HepG2 (cell line): ENCODE measurements at regions not wholly inside any gene's neighbourhood (a gene's known extent, or its start where the extent isn't known, plus 50 kb on each side); places are given as distances from the start of the nearest gene placed in this dataset.

Experiments used
- ATAC-seq: fragments of 200-7000 bp; cut with Tn5 transposase; 3 replicates; pipeline ENCODE4 v1.9.1; 2020; ENCODE audit warnings: mild to moderate bottlenecking, moderate library complexity
- BruUV-seq: library from RNA; stranded (reverse); fragments of 400-500 nt; replicated peaks from 2 replicates; lab custom pipeline; 2021; lab: Mats Ljungman, UMichigan
- CTCF ChIA-PET: fragments of 300-600 bp; formaldehyde crosslinking; extraction: SDS; loops from one replicate; lab custom pipeline; 2021; ENCODE audit warnings: low total read pairs, inconsistent platforms, low intra/inter-chr PET ratio; lab: Yijun Ruan, JAX
- POLR2A ChIA-PET: fragments of 350-600 bp; sonication (Branson Sonifier 250); formaldehyde crosslinking; loops from one replicate; lab custom pipeline; 2020; ENCODE audit warnings: antibody characterized with exemption, inconsistent platforms; lab: Yijun Ruan, JAX
- DNase-seq: peaks from one replicate; pipeline ENCODE4 v3.0.0-alpha.2; 2015; ENCODE audit warnings: low spot score
- FAIRE-seq: peaks from 3 replicates; lab custom pipeline; 2011; peaks lifted over from hg19 to GRCh38; lab: Jason Lieb, UNC
- H2AFZ ChIP-seq: one replicate; pipeline ENCODE4 v1.6.1; 2011; ENCODE audit warnings: low read length, inconsistent platforms
- H3K27ac ChIP-seq: fragments of 300-600 bp; 3 replicates; pipeline ENCODE4 v1.8.0; 2011; ENCODE audit warnings: mixed run types, mild to moderate bottlenecking, mixed read lengths, low read length, inconsistent platforms; ENCODE audit not compliant: insufficient read depth; ENCODE audit errors: extremely low read length
- H3K27me3 ChIP-seq, 2 experiments: fragments of 200-600 bp in 1 of 2; 2 replicates in 1 of 2; 3 replicates in 1 of 2; pipeline versions ENCODE4 v1.6.0 to v1.8.0; 2011; ENCODE audit warnings: low read length in 2 of 2, mild to moderate bottlenecking in 2 of 2, moderate library complexity in 2 of 2, inconsistent platforms in 1 of 2; ENCODE audit not compliant: insufficient read depth in 2 of 2, control insufficient read depth in 1 of 2
- H3K36me3 ChIP-seq, 2 experiments: fragments of 200-600 bp in 1 of 2; replicated peaks in 1 of 2; 2 replicates in 1 of 2; 3 replicates in 1 of 2; pipeline versions ENCODE4 v1.5.1 to v1.8.0; 2011; ENCODE audit warnings: low read length in 2 of 2, inconsistent platforms in 1 of 2; ENCODE audit not compliant: insufficient read depth in 2 of 2, control insufficient read depth in 1 of 2
- H3K4me1 ChIP-seq: 2 replicates; pipeline ENCODE4 v1.5.1; 2012; ENCODE audit warnings: low read length, inconsistent platforms; ENCODE audit not compliant: insufficient read depth
- H3K4me2 ChIP-seq: 2 replicates; pipeline ENCODE4 v1.6.0; 2011; ENCODE audit warnings: low read depth, low read length, inconsistent platforms
- H3K4me3 ChIP-seq, 3 experiments: fragments of 200-600 bp in 1 of 3; sonication (generic), shearing (Covaris generic) in 1 of 3; replicated peaks in 1 of 3; 2 replicates each; pipeline ENCODE4 v1.5.1; 2011 to 2016; ENCODE audit warnings: low read length in 3 of 3, inconsistent platforms in 2 of 3, low read depth in 2 of 3, mild to moderate bottlenecking in 2 of 3, control low read depth in 1 of 3, mixed read lengths in 1 of 3; ENCODE audit not compliant: insufficient read depth in 1 of 3
- H3K79me2 ChIP-seq: one replicate; pipeline ENCODE4 v1.6.1; 2011; ENCODE audit warnings: low read length, inconsistent platforms; ENCODE audit not compliant: insufficient read depth
- H3K9ac ChIP-seq: 2 replicates; pipeline ENCODE4 v1.6.0; 2011; ENCODE audit warnings: mild to moderate bottlenecking, low read depth, low read length, inconsistent platforms; ENCODE audit not compliant: insufficient read depth
- H3K9me3 ChIP-seq: 2 replicates; pipeline ENCODE4 v1.5.1; 2012; ENCODE audit warnings: mild to moderate bottlenecking, low read length
- H4K20me1 ChIP-seq: 2 replicates; pipeline ENCODE4 v1.6.0; 2011; ENCODE audit warnings: inconsistent platforms, mild to moderate bottlenecking, low read length, moderate library complexity; ENCODE audit not compliant: insufficient read depth
- FOXP1 ChIP-seq, 2 experiments: fragments of 450-650 bp in 1 of 2; IDR thresholded peaks; 2 replicates each; pipeline ENCODE4 v1.6.1; 2017 to 2018; ENCODE audit warnings: antibody characterized with exemption in 1 of 2
- LCORL ChIP-seq, 2 experiments: fragments of 450-650 bp in 1 of 2; sonication (generic) in 1 of 2; formaldehyde crosslinking in 1 of 2; IDR thresholded peaks; 2 replicates each; pipeline versions ENCODE4 v1.5.0 to v1.6.1; 2017 to 2020; ENCODE audit warnings: antibody characterized with exemption in 1 of 2, missing genetic modification reagents in 1 of 2
- NFE2 ChIP-seq: sonication (generic); formaldehyde crosslinking; IDR thresholded peaks from 2 replicates; pipeline ENCODE4 v1.4.0; 2020; ENCODE audit warnings: missing genetic modification reagents
- PRMT3 ChIP-seq: sonication (generic); formaldehyde crosslinking; IDR thresholded peaks from 2 replicates; pipeline ENCODE4 v1.8.1; 2022; ENCODE audit warnings: low read depth, mild to moderate bottlenecking, moderate library complexity, missing genetic modification reagents, borderline replicate concordance
- RBFOX2 ChIP-seq: fragments of 200-400 bp; formaldehyde crosslinking; IDR thresholded peaks from 2 replicates; pipeline ENCODE4 v1.6.1; 2017; ENCODE audit warnings: low read depth, mild to moderate bottlenecking, low read length
- ZNF124 ChIP-seq: sonication (generic); formaldehyde crosslinking; IDR thresholded peaks from 2 replicates; pipeline ENCODE4 v1.4.0; 2020; ENCODE audit warnings: missing genetic modification reagents
- ZNF180 ChIP-seq: sonication (generic); formaldehyde crosslinking; IDR thresholded peaks from 2 replicates; pipeline ENCODE4 v1.4.0; 2020; ENCODE audit warnings: low read depth, missing genetic modification reagents, borderline replicate concordance
- ZNF30 ChIP-seq: sonication (generic); formaldehyde crosslinking; IDR thresholded peaks from 2 replicates; pipeline ENCODE4 v1.5.0; 2020; ENCODE audit warnings: mild to moderate bottlenecking, missing genetic modification reagents
- ZNF335 ChIP-seq: sonication (generic); formaldehyde crosslinking; IDR thresholded peaks from 2 replicates; pipeline ENCODE4 v1.4.0; 2020; ENCODE audit warnings: missing genetic modification reagents
- WGBS: methylation state at CpG from one replicate; pipeline ENCODE4 v1.1.6; 2017; ENCODE audit warnings: low lambda C conversion rate; 5-methylcytosine and 5-hydroxymethylcytosine counted together
- in situ Hi-C: cut with HindIII; loops from 2 replicates; pipeline ENCODE4 v1.10.0; 2017; ENCODE audit warnings: low pct_unique_long_range_greater_than_20kb; ENCODE audit not compliant: extremely low pct_ligation_motif_present
- intact Hi-C: fragments of 100-400 bp; cut with micrococcal nuclease; formaldehyde crosslinking; loops from one replicate; pipeline ENCODE4 v1.10.0; 2022; ENCODE audit not compliant: unreplicated experiment
- TF ChIP-seq, protein P1 (sequence below): sonication (generic); formaldehyde crosslinking; IDR thresholded peaks from 2 replicates; pipeline ENCODE4 v1.8.1; 2023; ENCODE audit warnings: missing genetic modification reagents, mild to moderate bottlenecking, borderline replicate concordance
- TF ChIP-seq, protein P2 (sequence below): sonication (generic); formaldehyde crosslinking; IDR thresholded peaks from 2 replicates; pipeline ENCODE4 v1.5.0; 2020; ENCODE audit warnings: mild to moderate bottlenecking, missing genetic modification reagents

DNA sequence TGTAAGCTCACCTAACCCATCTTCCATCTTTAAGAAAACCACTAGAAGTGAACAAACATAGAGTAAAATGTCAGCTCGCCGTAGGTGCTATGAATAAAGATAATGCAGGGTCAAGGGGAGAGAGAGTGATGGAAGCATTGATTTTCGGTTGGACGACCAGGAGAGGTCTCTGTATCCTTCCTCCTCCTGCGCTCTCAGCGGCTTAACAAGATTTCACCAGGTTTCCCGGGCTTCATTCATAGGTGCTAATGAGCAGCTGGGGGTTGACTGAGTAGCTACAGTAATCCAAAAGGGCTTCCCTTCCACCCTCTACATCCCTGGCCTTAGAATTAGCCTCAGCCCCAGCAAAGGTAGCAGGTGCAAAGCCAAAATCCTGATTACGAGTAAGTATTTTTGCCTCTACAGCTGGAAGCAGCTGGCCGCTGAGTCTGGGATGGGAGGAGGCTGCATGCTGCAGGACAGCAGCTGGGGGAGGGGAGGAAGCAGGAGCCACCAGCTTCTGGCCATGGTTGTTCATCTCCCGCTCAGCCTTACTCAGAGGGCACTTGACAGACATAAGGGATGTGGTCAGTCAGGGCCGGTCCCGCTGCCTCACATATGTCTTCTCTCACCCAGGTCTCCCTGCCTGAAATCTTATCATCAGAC is 112.0 kb upstream of the IL12B start:
- H3K9ac ChIP-seq = no peak overlapping the region
- ATAC-seq (peak; percentile 38; the same call in 2 of the 3 replicates), DNase-seq (no peak), FAIRE-seq (no peak)
- 19% methylated on average over 6 of the region's 12 CpGs for WGBS
- TF ChIP-seq ZNF180 (CRISPR knock-in tag) (no peak), PRMT3 (no peak), ZNF335 (CRISPR knock-in tag) (no peak), NFE2 (CRISPR knock-in tag) (no peak), LCORL (IDR thresholded peaks at IDR 0.05) (no peak), LCORL (CRISPR knock-in tag; IDR thresholded peaks at IDR 0.05) (no peak), FOXP1 (IDR thresholded peaks at IDR 0.05) (no peak), FOXP1 (CRISPR knock-in tag; IDR thresholded peaks at IDR 0.05) (no peak), RBFOX2 (no peak), ZNF124 (CRISPR knock-in tag) (no peak), ZNF30 (CRISPR knock-in tag) (no peak)
- TF ChIP-seq, protein P1, sequence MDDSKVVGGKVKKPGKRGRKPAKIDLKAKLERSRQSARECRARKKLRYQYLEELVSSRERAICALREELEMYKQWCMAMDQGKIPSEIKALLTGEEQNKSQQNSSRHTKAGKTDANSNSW = no peak
- TF ChIP-seq, protein P2, sequence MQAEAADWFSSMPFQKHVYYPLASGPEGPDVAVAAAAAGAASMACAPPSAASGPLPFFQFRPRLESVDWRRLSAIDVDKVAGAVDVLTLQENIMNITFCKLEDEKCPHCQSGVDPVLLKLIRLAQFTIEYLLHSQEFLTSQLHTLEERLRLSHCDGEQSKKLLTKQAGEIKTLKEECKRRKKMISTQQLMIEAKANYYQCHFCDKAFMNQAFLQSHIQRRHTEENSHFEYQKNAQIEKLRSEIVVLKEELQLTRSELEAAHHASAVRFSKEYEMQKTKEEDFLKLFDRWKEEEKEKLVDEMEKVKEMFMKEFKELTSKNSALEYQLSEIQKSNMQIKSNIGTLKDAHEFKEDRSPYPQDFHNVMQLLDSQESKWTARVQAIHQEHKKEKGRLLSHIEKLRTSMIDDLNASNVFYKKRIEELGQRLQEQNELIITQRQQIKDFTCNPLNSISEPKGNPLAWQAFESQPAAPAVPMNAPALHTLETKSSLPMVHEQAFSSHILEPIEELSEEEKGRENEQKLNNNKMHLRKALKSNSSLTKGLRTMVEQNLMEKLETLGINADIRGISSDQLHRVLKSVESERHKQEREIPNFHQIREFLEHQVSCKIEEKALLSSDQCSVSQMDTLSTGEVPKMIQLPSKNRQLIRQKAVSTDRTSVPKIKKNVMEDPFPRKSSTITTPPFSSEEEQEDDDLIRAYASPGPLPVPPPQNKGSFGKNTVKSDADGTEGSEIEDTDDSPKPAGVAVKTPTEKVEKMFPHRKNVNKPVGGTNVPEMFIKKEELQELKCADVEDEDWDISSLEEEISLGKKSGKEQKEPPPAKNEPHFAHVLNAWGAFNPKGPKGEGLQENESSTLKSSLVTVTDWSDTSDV (CRISPR knock-in tag) = no peak
- H3K4me2 ChIP-seq = no peak overlapping the region
- H2AFZ ChIP-seq = no peak overlapping the region
- H3K27me3 ChIP-seq = 0 out of 5 replicates have a peak, but pooled peaks cover 0 to 11% of the 10 kb centered on the region in 2 experiments
- ChIA-PET POLR2A (no interaction called here), CTCF (no interaction called here)
- H3K36me3 ChIP-seq = no peaks in the 10 kb centered on the region
- no TSS peak for BruUV-seq
- no peaks in the 10 kb centered on the region for H4K20me1 ChIP-seq
- in situ Hi-C loops (loop anchor here (5.0 to 10.0 kb wide), 2 partner anchors 472 to 525 kb away; partner anchors contain the start of gene ADRA1B), intact Hi-C loops (loop anchor here (5.0 kb wide), 1 partner anchor 285 kb away; no protein-coding TSS in a partner anchor)
- H3K27ac ChIP-seq = no peak overlapping the region
- no peak overlapping the region for H3K4me3 ChIP-seq
- H3K9me3 ChIP-seq = no peaks in the 10 kb centered on the region
- H3K79me2 ChIP-seq = no peaks in the 10 kb centered on the region
- H3K4me1 ChIP-seq = no peaks in the 10 kb centered on the region
